IMR-90 (cell line): ENCODE measurements at regions not wholly inside any gene's neighbourhood (a gene's known extent, or its start where the extent isn't known, plus 50 kb on each side); places are given as distances from the start of the nearest gene placed in this dataset.

Source experiments
- ATAC-seq: fragments of 200-7000 bp; cut with Tn5 transposase; 2 replicates; pipeline ENCODE4 v1.9.1; 2020; ENCODE audit warnings: low read depth, mild to moderate bottlenecking, moderate library complexity
- BruUV-seq: library from RNA; stranded (reverse); fragments of 400-500 nt; replicated peaks from 2 replicates; lab custom pipeline; 2021; lab: Mats Ljungman, UMichigan
- CTCF ChIA-PET: fragments of 300-600 bp; formaldehyde crosslinking; extraction: SDS; loops from one replicate; lab custom pipeline; 2021; ENCODE audit warnings: antibody characterized with exemption; lab: Yijun Ruan, JAX
- POLR2A ChIA-PET: fragments of 300-600 bp; sonication (Branson Sonifier 250); formaldehyde crosslinking; loops from one replicate; lab custom pipeline; 2022; ENCODE audit warnings: antibody characterized with exemption; ENCODE audit not compliant: unreplicated experiment; lab: Charles Lee
- DNase-seq: peaks from one replicate; pipeline ENCODE4 v3.0.0; 2013
- H2AFZ ChIP-seq: replicated peaks from 2 replicates; pipeline ENCODE3; 2013; ENCODE audit warnings: low read length, mild to moderate bottlenecking; ENCODE audit not compliant: poor library complexity
- H2AK5ac ChIP-seq: 2 replicates; pipeline ENCODE4 v1.6.1; 2013; ENCODE audit warnings: low read depth, low read length, inconsistent platforms
- H2AK9ac ChIP-seq: replicated peaks from 2 replicates; pipeline ENCODE3; 2013; ENCODE audit warnings: mild to moderate bottlenecking, low read depth, low read length, moderate library complexity; ENCODE audit not compliant: poor library complexity
- H2BK120ac ChIP-seq: 2 replicates; pipeline ENCODE4 v1.6.1; 2013; ENCODE audit warnings: low read depth, low read length, inconsistent platforms
- H2BK15ac ChIP-seq: 3 replicates; pipeline ENCODE4 v1.6.1; 2013; ENCODE audit warnings: low read depth, low read length, inconsistent platforms
- H2BK20ac ChIP-seq: 2 replicates; pipeline ENCODE4 v1.6.1; 2013; ENCODE audit warnings: low read depth, mild to moderate bottlenecking, inconsistent platforms, low read length, moderate library complexity
- H2BK5ac ChIP-seq: 2 replicates; pipeline ENCODE4 v1.6.1; 2013; ENCODE audit warnings: mild to moderate bottlenecking, low read depth, low read length, inconsistent platforms; ENCODE audit not compliant: poor library complexity, severe bottlenecking
- H3K14ac ChIP-seq: replicated peaks from 2 replicates; pipeline ENCODE4 v1.6.1; 2013; ENCODE audit warnings: low read depth, low read length, inconsistent platforms
- H3K18ac ChIP-seq: 2 replicates; pipeline ENCODE4 v1.6.1; 2013; ENCODE audit warnings: low read depth, low read length, control low read depth
- H3K23ac ChIP-seq: 2 replicates; pipeline ENCODE4 v1.6.1; 2013; ENCODE audit warnings: low read depth, low read length, inconsistent platforms
- H3K27ac ChIP-seq: 2 replicates; pipeline ENCODE4 v1.5.1; 2013; ENCODE audit warnings: mild to moderate bottlenecking, control low read depth, low read length; ENCODE audit not compliant: insufficient read depth
- H3K27me3 ChIP-seq: 2 replicates; pipeline ENCODE4 v1.6.1; 2013; ENCODE audit warnings: low read length; ENCODE audit not compliant: control insufficient read depth, insufficient read depth
- H3K36me3 ChIP-seq: 2 replicates; pipeline ENCODE4 v1.6.1; 2013; ENCODE audit warnings: low read length, mixed read lengths; ENCODE audit not compliant: control insufficient read depth, insufficient read depth
- H3K4ac ChIP-seq: 2 replicates; pipeline ENCODE4 v1.6.1; 2013; ENCODE audit warnings: low read depth, low read length, inconsistent platforms
- H3K4me1 ChIP-seq: 2 replicates; pipeline ENCODE4 v1.6.1; 2013; ENCODE audit warnings: low read length, mixed read lengths; ENCODE audit not compliant: control insufficient read depth, insufficient read depth
- H3K4me2 ChIP-seq: 2 replicates; pipeline ENCODE4 v1.6.1; 2013; ENCODE audit warnings: low read depth, mild to moderate bottlenecking, control low read depth, low read length, moderate library complexity
- H3K4me3 ChIP-seq: 2 replicates; pipeline ENCODE4 v1.5.1; 2013; ENCODE audit warnings: low read depth, mild to moderate bottlenecking, control low read depth, low read length, moderate library complexity; ENCODE audit not compliant: insufficient read depth
- H3K56ac ChIP-seq: 2 replicates; pipeline ENCODE4 v1.6.1; 2013; ENCODE audit warnings: low read length, inconsistent platforms; ENCODE audit not compliant: insufficient read depth; ENCODE audit errors: extremely low read depth
- H3K79me1 ChIP-seq, 2 experiments: 2 replicates each; pipeline ENCODE4 v1.6.1; 2013; ENCODE audit warnings: low read length in 2 of 2, inconsistent platforms in 1 of 2, low read depth in 1 of 2
- H3K9ac ChIP-seq: 2 replicates; pipeline ENCODE4 v1.6.1; 2013; ENCODE audit warnings: low read depth, low read length, control low read depth
- H3K9me1 ChIP-seq: 2 replicates; pipeline ENCODE4 v1.6.1; 2013; ENCODE audit warnings: low read length, inconsistent platforms; ENCODE audit not compliant: insufficient read depth
- H3K9me3 ChIP-seq: 2 replicates; pipeline ENCODE4 v1.6.1; 2013; ENCODE audit warnings: low read length; ENCODE audit not compliant: control insufficient read depth, insufficient read depth
- H4K20me1 ChIP-seq: 2 replicates; pipeline ENCODE4 v1.6.1; 2013; ENCODE audit warnings: low read length, inconsistent platforms; ENCODE audit not compliant: insufficient read depth
- H4K5ac ChIP-seq: 2 replicates; pipeline ENCODE4 v1.6.1; 2013; ENCODE audit warnings: mild to moderate bottlenecking, low read depth, low read length, control low read depth
- H4K8ac ChIP-seq, 2 experiments: 2 replicates each; pipeline ENCODE4 v1.6.1; 2013; ENCODE audit warnings: low read depth in 2 of 2, low read length in 2 of 2, control low read depth in 1 of 2, inconsistent platforms in 1 of 2
- H4K91ac ChIP-seq: 2 replicates; pipeline ENCODE4 v1.6.1; 2013; ENCODE audit warnings: low read depth, low read length, inconsistent platforms; ENCODE audit not compliant: insufficient read depth
- BHLHE40 ChIP-seq: fragments of 150-350 bp; IDR thresholded peaks from 2 replicates; pipeline ENCODE4 v1.6.1; 2016; ENCODE audit warnings: mild to moderate bottlenecking, low read depth, low read length
- CEBPB ChIP-seq: IDR thresholded peaks from 2 replicates; pipeline ENCODE4 v1.6.1; 2012; ENCODE audit warnings: low read depth, low read length, improper control_type of control experiment
- CHD1 ChIP-seq: IDR thresholded peaks from 2 replicates; pipeline ENCODE4 v1.6.1; 2012; ENCODE audit warnings: low read depth, low read length, improper control_type of control experiment
- CTCF ChIP-seq: conservative IDR thresholded peaks from 2 replicates; pipeline ENCODE4 v1.5.1; 2012; ENCODE audit warnings: mild to moderate bottlenecking, low read depth, low read length, improper control_type of control experiment
- ELK1 ChIP-seq: fragments of 150-350 bp; IDR thresholded peaks from 2 replicates; pipeline ENCODE4 v1.6.1; 2016; ENCODE audit warnings: low read depth, mild to moderate bottlenecking, low read length, moderate library complexity, borderline replicate concordance
- FOS ChIP-seq: fragments of 150-350 bp; IDR thresholded peaks from 2 replicates; pipeline ENCODE4 v1.6.1; 2016; ENCODE audit warnings: low read depth, low read length
- MAFK ChIP-seq: IDR thresholded peaks from 2 replicates; pipeline ENCODE4 v1.6.1; 2012; ENCODE audit warnings: low read depth, low read length, improper control_type of control experiment
- MAZ ChIP-seq: IDR thresholded peaks from 2 replicates; pipeline ENCODE4 v1.6.1; 2012; ENCODE audit warnings: low read depth, mild to moderate bottlenecking, low read length, improper control_type of control experiment, moderate library complexity, borderline replicate concordance
- MXI1 ChIP-seq: IDR thresholded peaks from 2 replicates; pipeline ENCODE4 v1.6.1; 2012; ENCODE audit warnings: low read depth, mild to moderate bottlenecking, low read length, moderate library complexity, borderline replicate concordance
- NFE2L2 ChIP-seq: fragments of 150-350 bp; IDR thresholded peaks from 2 replicates; pipeline ENCODE4 v1.6.1; 2016; ENCODE audit warnings: low read depth, mild to moderate bottlenecking, low read length
- POLR2A ChIP-seq: IDR thresholded peaks from 2 replicates; pipeline ENCODE4 v1.6.1; 2012; ENCODE audit warnings: mild to moderate bottlenecking, low read depth, low read length
- RAD21 ChIP-seq: IDR thresholded peaks from 2 replicates; pipeline ENCODE4 v1.6.1; 2012; ENCODE audit warnings: low read length, improper control_type of control experiment
- RCOR1 ChIP-seq: IDR thresholded peaks from 2 replicates; pipeline ENCODE4 v1.6.1; 2012; ENCODE audit warnings: mild to moderate bottlenecking, low read length, improper control_type of control experiment; ENCODE audit not compliant: insufficient replicate concordance
- RFX5 ChIP-seq: IDR thresholded peaks from 2 replicates; pipeline ENCODE4 v1.8.0; 2012; ENCODE audit warnings: low read depth, mild to moderate bottlenecking, low read length, moderate library complexity
- SMC3 ChIP-seq: fragments of 150-350 bp; IDR thresholded peaks from 2 replicates; pipeline ENCODE4 v1.6.1; 2016; ENCODE audit warnings: low read depth, mild to moderate bottlenecking, antibody characterized with exemption, low read length, moderate library complexity
- USF2 ChIP-seq: fragments of 150-350 bp; IDR thresholded peaks from 2 replicates; pipeline ENCODE4 v1.6.1; 2017; ENCODE audit warnings: mild to moderate bottlenecking, antibody characterized with exemption, low read length, low read depth
- WGBS, 2 experiments: methylation state at CpG; one replicate each; pipeline versions ENCODE4 v1.1.5 to v1.1.7; 2013; ENCODE audit warnings: missing lambda C conversion rate in 2 of 2; ENCODE audit not compliant: insufficient read length in 1 of 2; ENCODE audit errors: extremely low coverage in 2 of 2; 5-methylcytosine and 5-hydroxymethylcytosine counted together
- dilution Hi-C: fragments of 300-500 bp; cut with HindIII; formaldehyde crosslinking; loops from one replicate; pipeline ENCODE4 v1.14.3; 2018; ENCODE audit warnings: low sequenced_read_pairs; ENCODE audit not compliant: unreplicated experiment
- in situ Hi-C: fragments of 300-500 bp; cut with MboI; formaldehyde crosslinking; loops from 3 replicates; pipeline ENCODE4 v1.14.3; 2019; ENCODE audit warnings: low sequenced_read_pairs, inconsistent platforms, mixed read lengths
- intact Hi-C: fragments of 100-400 bp; cut with micrococcal nuclease; formaldehyde crosslinking; loops from 2 replicates; pipeline ENCODE4 v1.10.0; 2022

- no peak overlapping the region for H3K9ac ChIP-seq
- H3K14ac ChIP-seq: no peak overlapping the region
- H3K4me1 ChIP-seq: peaks cover 11% of the 10 kb centered on the region
- no peak overlapping the region for H2BK120ac ChIP-seq
- H2AFZ ChIP-seq: no peak overlapping the region
- no peaks in the 10 kb centered on the region for H3K27me3 ChIP-seq
- no peak overlapping the region for H3K56ac ChIP-seq
- no peaks in the 10 kb centered on the region for H3K9me1 ChIP-seq
- no peak overlapping the region for H3K4me2 ChIP-seq
- dilution Hi-C loops: no loop called here
- 0 out of 2 replicates have a peak overlapping the region, but pooled peaks have one; percentile 32 for H4K5ac ChIP-seq
- no peak overlapping the region for H2AK9ac ChIP-seq
- TF ChIP-seq FOS (no peak), MAFK (no peak), CTCF (no peak), SMC3 (no peak), ELK1 (no peak), MAZ (no peak), CEBPB (no peak), MXI1 (no peak), USF2 (no peak), BHLHE40 (no peak), POLR2A (no peak), NFE2L2 (no peak), RFX5 (no peak), RCOR1 (no peak), CHD1 (no peak), RAD21 (no peak)
- H3K23ac ChIP-seq: no peak overlapping the region
- ATAC-seq (no peak), DNase-seq (no peak)
- no peak overlapping the region for H4K91ac ChIP-seq
- no CpG with 5 or more reads among the region's 4 CpGs for WGBS, 2 experiments
- no peak overlapping the region for H2BK5ac ChIP-seq
- no peak overlapping the region for H2AK5ac ChIP-seq
- no peaks in the 10 kb centered on the region for H3K36me3 ChIP-seq
- no peak overlapping the region for H3K4me3 ChIP-seq
- in situ Hi-C loops: no loop called here
- no peak overlapping the region for H3K18ac ChIP-seq
- no peak overlapping the region for H2BK15ac ChIP-seq
- CTCF ChIA-PET: no interaction called here
- no TSS peak for BruUV-seq
- intact Hi-C loops: no loop called here
- no peaks in the 10 kb centered on the region for H3K79me1 ChIP-seq
- no peak overlapping the region for H3K27ac ChIP-seq
- no peak overlapping the region for H4K8ac ChIP-seq
- POLR2A ChIA-PET: no interaction called here
- H3K9me3 ChIP-seq: no peaks in the 10 kb centered on the region
- no peak overlapping the region for H3K4ac ChIP-seq
- H4K20me1 ChIP-seq: no peaks in the 10 kb centered on the region
- no peak overlapping the region for H2BK20ac ChIP-seq
Observed at GRCh38 chr11:28703371-28703770, 595.2 kb downstream of the METTL15 start.
